Heart left ventricle (tissue), 16 donors: ENCODE measurements at regions not wholly inside any gene's neighbourhood (a gene's known extent, or its start where the extent isn't known, plus 50 kb on each side); places are given as distances from the start of the nearest gene placed in this dataset.

Experiments used
- ATAC-seq, 4 donors: fragments of 200-7000 bp; cut with Tn5 transposase; one replicate each; pipeline ENCODE4 v1.9.1; 2020 to 2022; ENCODE audit warnings: moderate library complexity in 4 of 4, mild to moderate bottlenecking in 3 of 4, moderate number of reproducible peaks in 1 of 4
- DNase-seq, 5 donors: peaks; one replicate each; pipeline ENCODE4 v3.0.0-alpha.2; 2020
- H3K27ac ChIP-seq, 12 donors: fragments of 200-600 bp; sonication (generic) in 4 of 12; one replicate each; pipeline versions ENCODE4 v1.5.0 to v1.8.0; 2016 to 2022; ENCODE audit warnings: mild to moderate bottlenecking in 2 of 12
- H3K27me3 ChIP-seq, 9 donors: fragments of 200-600 bp; sonication (generic) in 2 of 9; one replicate each; pipeline versions ENCODE4 v1.5.1 to v1.8.0; 2016 to 2022; ENCODE audit warnings: mild to moderate bottlenecking in 3 of 9
- H3K36me3 ChIP-seq, 9 donors: fragments of 200-600 bp; sonication (generic) in 2 of 9; one replicate each; pipeline versions ENCODE4 v1.5.0 to v1.8.0; 2018 to 2022; ENCODE audit warnings: mild to moderate bottlenecking in 2 of 9
- H3K4me1 ChIP-seq, 12 donors: fragments of 200-600 bp; sonication (generic) in 4 of 12; one replicate each; pipeline versions ENCODE4 v1.5.0 to v1.8.0; 2016 to 2022; ENCODE audit warnings: mild to moderate bottlenecking in 3 of 12
- H3K4me3 ChIP-seq, 12 donors: fragments of 200-600 bp; sonication (generic) in 4 of 12; one replicate each; pipeline versions ENCODE4 v1.5.0 to v1.8.0; 2017 to 2022; ENCODE audit warnings: mild to moderate bottlenecking in 9 of 12, moderate library complexity in 4 of 12
- H3K9me3 ChIP-seq, 12 donors: fragments of 200-600 bp; sonication (generic) in 4 of 12; one replicate each; pipeline versions ENCODE4 v1.5.0 to v1.8.0; 2016 to 2022; ENCODE audit warnings: mild to moderate bottlenecking in 1 of 12
- POLR2A ChIP-seq, 2 donors: fragments of 450-650 bp; IDR thresholded peaks; one replicate each; pipeline ENCODE4 v1.6.1; 2017; ENCODE audit warnings: antibody characterized with exemption in 2 of 2, mild to moderate bottlenecking in 2 of 2, moderate library complexity in 2 of 2
- WGBS, 4 donors: extraction: QIAGEN DNeasy Blood & Tissue Kit in 2 of 4; methylation state at CpG; one replicate each; pipeline versions ENCODE4 v1.1.5 to v1.1.7; 2013 to 2018; 5-methylcytosine and 5-hydroxymethylcytosine counted together
- intact Hi-C, 10 donors: fragments of 100-400 bp; cut with DNase I; formaldehyde crosslinking; loops; one replicate each; pipeline versions ENCODE4 v1.11.1 to v1.14.2; 2022
- TF ChIP-seq, protein P1 (sequence below), 12 donors: fragments of 200-600 bp; sonication (generic) in 4 of 12; IDR thresholded peaks; one replicate each; pipeline versions ENCODE4 v1.5.0 to v1.8.0; 2018 to 2022; ENCODE audit warnings: antibody characterized with exemption in 12 of 12, mild to moderate bottlenecking in 5 of 12
- donor health status: ischemic (EF 13 %, LVEDD 7.1; RV severe dilation, severe dysfunction).
- donor health status: healthy with polysubstance abuse.
- donor health status: DM: no; HTN: yes; CAD: no.
- donor health status: DM: no; HTN: no; CAD: no.
- donor health status: ischemic (EF 25% LVEDD 6.9; RV normal size, moderate dysfunction).
- donor health status: ischemic (EF 25% LVEDD 5.7; RV mildly dilated, moderate dysfunction).
- donor health status: healthy.
- donor health status: DM: yes; HTN: yes; CAD: no.
- donor health status: ischemic (EF 35%, LVEDD 5.7; RV mildly dilated, moderate dysfunction).
- donor health status: nonischemic (EF 11% LVEDD 7.7; RV severe dilation, severe dysfunction).
- donor health status: DM: yes; HTN: yes; CAD: no.
- donor health status: PGD.
- donor health status: ischemic (EF 29% LVEDD 5.4; RV normal size, mild dysfunction).
- donor health status: nonischemic (EF 23%, LVEDD 6.1; RV moderate dilation, normal function).

DNA sequence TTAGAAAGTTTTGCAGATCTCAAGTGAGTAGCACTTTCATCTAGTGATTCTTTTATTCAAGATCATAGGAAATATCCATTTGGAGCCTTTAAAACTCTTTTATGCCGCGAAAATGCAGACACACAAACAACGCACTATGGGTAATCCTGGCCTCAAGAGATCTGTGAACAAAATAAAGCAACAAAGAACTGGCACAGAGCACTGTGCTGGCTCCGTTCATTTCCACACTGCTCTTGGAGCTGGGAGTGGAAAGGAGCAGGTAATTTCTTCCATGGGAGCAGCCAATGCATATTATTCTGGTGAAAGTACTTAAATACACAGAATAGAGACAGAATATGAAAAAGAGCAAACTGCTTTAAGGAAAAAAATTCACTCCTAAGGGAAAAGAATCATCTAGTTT is 172.7 kb upstream of the FRG1 start:
- H3K4me3 ChIP-seq: no peak overlapping the region
- intact Hi-C loops: no loop called here
- DNase-seq: no peak
- no peaks in the 10 kb centered on the region for H3K36me3 ChIP-seq
- H3K4me1 ChIP-seq: no peaks in the 10 kb centered on the region
- no peak for ATAC-seq
- 77 to 89% (median 86%) methylated on average over 4 of the region's 4 CpGs for WGBS, 4 donors
- TF ChIP-seq, protein P1, sequence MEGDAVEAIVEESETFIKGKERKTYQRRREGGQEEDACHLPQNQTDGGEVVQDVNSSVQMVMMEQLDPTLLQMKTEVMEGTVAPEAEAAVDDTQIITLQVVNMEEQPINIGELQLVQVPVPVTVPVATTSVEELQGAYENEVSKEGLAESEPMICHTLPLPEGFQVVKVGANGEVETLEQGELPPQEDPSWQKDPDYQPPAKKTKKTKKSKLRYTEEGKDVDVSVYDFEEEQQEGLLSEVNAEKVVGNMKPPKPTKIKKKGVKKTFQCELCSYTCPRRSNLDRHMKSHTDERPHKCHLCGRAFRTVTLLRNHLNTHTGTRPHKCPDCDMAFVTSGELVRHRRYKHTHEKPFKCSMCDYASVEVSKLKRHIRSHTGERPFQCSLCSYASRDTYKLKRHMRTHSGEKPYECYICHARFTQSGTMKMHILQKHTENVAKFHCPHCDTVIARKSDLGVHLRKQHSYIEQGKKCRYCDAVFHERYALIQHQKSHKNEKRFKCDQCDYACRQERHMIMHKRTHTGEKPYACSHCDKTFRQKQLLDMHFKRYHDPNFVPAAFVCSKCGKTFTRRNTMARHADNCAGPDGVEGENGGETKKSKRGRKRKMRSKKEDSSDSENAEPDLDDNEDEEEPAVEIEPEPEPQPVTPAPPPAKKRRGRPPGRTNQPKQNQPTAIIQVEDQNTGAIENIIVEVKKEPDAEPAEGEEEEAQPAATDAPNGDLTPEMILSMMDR (IDR thresholded peaks at IDR 0.05): no peak
- TF ChIP-seq POLR2A (IDR thresholded peaks at IDR 0.05): no peak
- H3K27me3 ChIP-seq: no peaks in the 10 kb centered on the region
- H3K27ac ChIP-seq: no peak overlapping the region
- H3K9me3 ChIP-seq: no peaks in the 10 kb centered on the region

DNA sequence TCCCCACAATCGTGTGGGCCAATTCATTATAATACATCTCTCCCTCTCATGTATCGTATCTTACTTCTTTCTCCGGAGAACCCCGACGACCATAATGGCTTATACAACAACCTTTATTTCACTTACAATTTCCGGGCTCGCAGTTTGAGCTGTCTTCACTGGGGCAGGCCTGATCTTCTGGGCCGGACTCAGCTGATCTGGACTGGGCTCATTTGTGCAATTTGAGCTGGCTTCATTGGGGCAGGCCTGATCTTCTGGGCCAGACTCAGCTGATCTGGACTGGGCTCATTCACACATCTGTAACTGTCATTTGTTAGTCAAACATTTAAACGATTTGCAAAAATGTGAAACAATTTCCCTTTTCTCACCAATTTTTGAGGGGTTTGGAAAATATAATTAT is 171.5 kb upstream of the FRG1 start:
- no peak for DNase-seq
- ATAC-seq: no peak
- H3K36me3 ChIP-seq: no peaks in the 10 kb centered on the region
- peaks cover 0 to 9% (median 0%) of the 10 kb centered on the region in 12 donors for H3K9me3 ChIP-seq
- no peaks in the 10 kb centered on the region for H3K4me1 ChIP-seq
- 70 to 77% (median 75%) methylated on average over 9 of the region's 9 CpGs for WGBS, 4 donors
- H3K27ac ChIP-seq: no peak overlapping the region
- intact Hi-C loops: no loop called here
- H3K4me3 ChIP-seq: no peak overlapping the region
- no peaks in the 10 kb centered on the region for H3K27me3 ChIP-seq
- no peak for TF ChIP-seq POLR2A (IDR thresholded peaks at IDR 0.05)
- TF ChIP-seq, protein P1 (IDR thresholded peaks at IDR 0.05): no peak

DNA sequence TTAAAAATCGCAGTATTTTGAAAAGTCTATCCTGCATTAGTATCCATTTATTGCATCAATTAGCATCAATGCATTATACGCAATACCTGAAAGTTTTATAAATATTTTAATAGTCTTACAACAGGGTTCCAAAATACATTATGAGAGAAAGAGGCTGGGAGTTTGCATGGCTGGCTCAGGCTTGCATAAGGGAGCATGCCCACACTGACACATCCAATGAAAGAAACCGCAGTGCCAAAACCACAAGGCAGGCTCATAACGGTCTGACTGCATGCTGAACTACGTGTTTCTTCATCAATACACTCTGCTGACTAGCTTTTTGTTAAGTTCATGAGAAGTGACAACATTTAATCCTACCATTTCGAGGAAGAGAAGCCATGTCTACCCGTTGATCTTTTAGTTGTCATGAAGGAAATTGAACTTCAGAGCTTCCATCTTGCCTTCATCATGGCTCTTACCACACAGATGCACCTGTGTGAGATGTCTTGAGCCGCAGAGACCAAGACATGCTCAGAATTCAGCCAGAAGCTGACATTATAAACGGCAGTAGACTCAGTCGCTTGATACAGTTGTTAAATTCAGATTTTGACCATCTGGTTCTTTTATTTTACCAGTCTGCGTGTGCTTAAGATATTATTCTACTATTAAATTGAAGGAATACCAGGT is 168.8 kb upstream of the FRG1 start:
- ATAC-seq (no peak), DNase-seq (no peak)
- no peaks in the 10 kb centered on the region for H3K4me1 ChIP-seq
- peaks cover 0 to 9% (median 0%) of the 10 kb centered on the region in 12 donors for H3K9me3 ChIP-seq
- H3K4me3 ChIP-seq: no peak overlapping the region
- TF ChIP-seq, protein P1 (IDR thresholded peaks at IDR 0.05): no peak
- no peak for TF ChIP-seq POLR2A (IDR thresholded peaks at IDR 0.05)
- H3K27me3 ChIP-seq: no peaks in the 10 kb centered on the region
- H3K27ac ChIP-seq: no peak overlapping the region
- 81 to 87% (median 84%) methylated on average over 11 of the region's 11 CpGs for WGBS, 4 donors
- intact Hi-C loops: no loop called here
- H3K36me3 ChIP-seq: no peaks in the 10 kb centered on the region

DNA sequence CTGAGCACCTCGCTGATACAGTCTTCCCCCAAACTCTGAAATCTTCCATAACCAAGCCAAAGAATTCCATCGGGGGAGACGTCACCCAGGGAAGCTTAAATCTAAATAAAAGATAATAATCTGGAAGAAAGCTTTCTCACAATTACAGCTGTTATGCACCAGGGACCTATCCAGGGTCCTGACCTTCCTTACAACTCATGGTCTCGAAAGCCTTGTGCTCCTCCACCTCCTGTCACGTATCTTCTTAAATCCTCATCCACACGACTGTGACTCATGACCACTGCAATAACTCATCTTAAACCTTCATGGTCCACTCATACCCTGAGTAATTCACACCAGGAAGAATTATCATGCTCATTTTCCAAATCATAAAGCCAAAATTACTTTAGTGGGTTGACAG is 166.8 kb upstream of the FRG1 start:
- Histone ChIP-seq H3K9me3 (peaks cover 0 to 9% (median 0%) of the 10 kb centered on the region in 12 donors), H3K27me3 (no peaks in the 10 kb centered on the region), H3K27ac (no peak overlapping the region), H3K36me3 (no peaks in the 10 kb centered on the region), H3K4me1 (no peaks in the 10 kb centered on the region), H3K4me3 (no peak overlapping the region)
- 44 to 56% (median 53%) methylated on average over 6 of the region's 6 CpGs for WGBS, 4 donors
- TF ChIP-seq POLR2A (IDR thresholded peaks at IDR 0.05): no peak
- TF ChIP-seq, protein P1 (IDR thresholded peaks at IDR 0.05): no peak
- intact Hi-C loops: no loop called here
- no peak for ATAC-seq
- DNase-seq: no peak
